ENCODE measurements at regions not wholly inside any gene's neighbourhood (a gene's known extent, or its start where the extent isn't known, plus 50 kb on each side); places are given as distances from the start of the nearest gene placed in this dataset.
"Not testable (repeated sequence)": the region's sequence is repeated elsewhere in the genome, so short reads cannot be mapped to it uniquely, and the experiment has no call there.

DNA sequence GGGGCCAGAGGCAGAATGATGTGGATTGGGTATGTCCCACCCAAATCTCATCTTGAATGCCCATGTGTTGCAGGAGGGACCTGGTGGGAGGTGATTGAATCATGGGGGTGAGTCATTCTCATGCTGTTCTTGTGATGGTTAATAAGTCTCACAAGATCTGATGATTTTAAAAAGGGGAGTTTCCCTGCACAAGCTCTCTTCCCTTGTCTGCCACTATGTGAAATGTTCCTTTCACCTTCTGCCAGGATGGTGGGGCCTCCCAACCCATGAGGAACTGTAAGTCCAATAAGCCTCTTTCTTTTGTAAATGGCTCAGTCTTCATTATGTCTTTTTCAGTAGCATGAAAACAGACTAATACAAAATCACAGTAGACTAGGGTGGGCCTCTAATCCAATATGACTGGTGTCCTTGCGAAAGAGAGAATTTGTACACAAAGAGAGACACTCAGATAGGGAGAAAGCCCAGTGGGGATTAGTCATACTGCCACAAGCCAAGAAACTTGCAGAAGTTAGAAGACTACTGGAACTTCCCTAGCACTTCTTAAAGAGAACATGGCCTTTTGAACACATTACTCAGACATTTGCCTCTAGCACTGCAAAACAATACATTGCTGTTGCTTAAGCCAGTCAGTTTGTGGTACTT, 68.4 kb downstream of the ANXA1 start:
- DNase-seq, result no peak

DNA sequence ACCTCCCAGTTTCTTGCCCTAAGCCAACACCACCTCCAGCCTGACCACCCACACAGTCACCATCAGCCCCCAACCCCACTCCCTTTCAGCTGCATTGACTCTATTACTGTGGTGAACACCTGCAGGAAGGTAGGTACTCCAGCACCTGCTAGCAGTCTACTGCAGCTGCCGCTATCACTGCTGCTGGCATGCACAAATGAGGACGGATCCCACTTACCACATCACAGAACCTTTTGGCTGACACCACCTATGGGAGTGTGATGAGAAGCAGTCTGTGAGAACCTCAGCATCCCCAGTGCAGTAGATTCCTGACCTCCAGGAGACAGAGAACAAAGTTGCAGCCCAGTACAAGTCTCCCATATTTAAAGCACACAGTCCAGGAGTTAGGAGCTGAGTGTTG, 71.9 kb downstream of the ANXA1 start:
- DNase-seq, result no peak

DNA sequence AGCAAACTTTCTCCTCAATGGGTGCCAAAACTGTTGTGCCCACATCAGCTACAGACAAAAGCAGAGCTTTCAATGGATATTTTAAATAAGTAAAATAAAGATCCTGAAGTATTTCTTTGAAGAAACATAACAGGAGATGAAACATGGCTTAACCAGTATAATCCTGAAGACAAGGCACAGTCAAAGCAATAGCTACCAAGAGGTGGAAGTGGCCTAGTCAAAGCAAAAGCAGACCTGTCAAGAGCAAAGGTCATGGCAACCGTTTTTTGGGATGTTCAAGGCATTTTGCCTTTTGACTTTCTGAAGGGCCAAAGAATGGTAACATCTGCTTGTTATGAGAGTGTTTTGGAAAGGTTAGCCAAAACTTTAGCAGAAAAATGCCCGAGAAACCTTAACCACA, 77.9 kb downstream of the ANXA1 start:
- DNase-seq, result no peak

DNA sequence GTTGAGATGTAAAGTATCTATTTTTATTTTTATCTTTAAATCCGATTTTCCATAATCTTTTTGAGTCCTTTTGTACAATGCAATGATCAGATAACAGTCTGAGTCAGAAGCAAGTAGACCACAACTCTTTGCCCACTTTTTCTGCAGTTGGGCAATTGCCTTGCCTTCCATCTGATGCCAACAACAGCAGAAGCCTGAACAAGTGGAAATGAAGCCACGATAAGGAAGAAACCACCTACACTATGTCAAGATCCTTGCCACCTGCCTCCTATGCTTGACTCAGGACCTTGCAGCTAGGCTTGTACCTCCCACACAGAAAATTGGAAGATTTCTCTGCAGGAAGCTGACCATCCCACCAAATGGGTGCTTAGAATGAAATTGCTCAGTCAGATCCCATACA, 78.6 kb downstream of the ANXA1 start:
- no peak for DNase-seq

DNA sequence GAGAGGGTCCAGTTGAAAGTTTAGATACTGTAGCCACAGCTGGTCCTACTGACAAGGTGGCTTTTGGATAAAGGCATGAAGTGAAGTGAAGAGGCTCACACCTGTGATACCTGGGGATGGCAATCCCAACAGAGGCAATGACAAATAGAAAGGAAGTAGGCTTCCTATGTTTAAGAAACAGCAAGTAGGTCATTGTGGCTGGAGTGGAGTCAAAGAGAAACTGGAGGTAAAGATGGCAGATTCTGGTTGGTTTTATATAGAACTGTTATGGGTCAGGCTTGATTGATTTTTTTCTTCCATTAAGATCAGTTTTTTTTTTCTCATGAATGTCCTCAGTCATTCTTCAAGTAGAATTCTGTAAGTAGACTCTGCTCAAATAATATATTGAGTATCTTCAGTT, 79.5 kb downstream of the ANXA1 start:
- DNase-seq, result no peak

DNA sequence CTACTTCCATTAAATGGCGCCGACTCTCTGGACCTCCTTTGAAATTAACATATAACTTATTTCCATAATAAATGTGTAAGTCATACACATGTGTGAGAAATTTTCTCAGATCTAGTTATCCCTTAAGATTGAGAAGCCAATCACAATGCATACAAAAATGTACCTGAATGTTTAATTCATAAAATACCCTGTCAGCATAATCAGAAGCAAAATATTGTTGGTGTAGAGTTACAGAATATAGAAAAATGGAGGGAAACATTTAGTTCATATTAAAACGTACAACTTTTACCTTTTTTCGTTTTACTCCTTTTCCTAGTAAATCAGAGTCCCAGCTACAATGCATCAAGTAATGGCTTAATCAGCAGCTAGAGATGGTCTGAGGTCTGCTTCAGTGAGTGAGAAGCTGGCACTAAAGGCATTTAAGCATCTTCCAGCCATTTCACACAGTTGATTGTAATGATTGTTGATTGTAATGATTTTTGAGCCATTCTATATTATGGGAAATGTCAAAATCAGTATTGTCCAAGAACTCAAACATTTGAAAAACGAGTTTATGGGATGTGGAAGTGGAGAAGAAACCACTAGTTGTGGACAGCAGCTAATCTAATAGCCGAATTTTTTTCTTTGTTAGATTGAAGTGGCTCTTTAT, 81.8 kb downstream of the ANXA1 start:
- DNase-seq, result no peak

DNA sequence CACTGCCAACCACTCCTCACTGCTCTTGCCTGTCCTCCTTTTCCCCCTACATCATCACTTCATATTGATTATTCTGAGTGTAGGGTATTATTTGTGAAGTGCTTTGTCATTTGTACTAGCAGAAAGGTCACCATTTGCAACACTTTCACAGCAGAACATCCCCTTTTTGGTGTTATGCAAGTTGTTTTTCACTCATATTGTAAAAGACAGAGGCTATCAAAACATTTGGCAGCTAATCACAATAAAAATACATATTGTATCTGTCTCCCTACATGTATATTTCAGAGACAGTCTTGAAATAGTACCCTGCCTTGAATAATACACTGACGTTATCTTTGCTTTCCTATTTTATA, 82.3 kb downstream of the ANXA1 start:
- DNase-seq, result no peak

DNA sequence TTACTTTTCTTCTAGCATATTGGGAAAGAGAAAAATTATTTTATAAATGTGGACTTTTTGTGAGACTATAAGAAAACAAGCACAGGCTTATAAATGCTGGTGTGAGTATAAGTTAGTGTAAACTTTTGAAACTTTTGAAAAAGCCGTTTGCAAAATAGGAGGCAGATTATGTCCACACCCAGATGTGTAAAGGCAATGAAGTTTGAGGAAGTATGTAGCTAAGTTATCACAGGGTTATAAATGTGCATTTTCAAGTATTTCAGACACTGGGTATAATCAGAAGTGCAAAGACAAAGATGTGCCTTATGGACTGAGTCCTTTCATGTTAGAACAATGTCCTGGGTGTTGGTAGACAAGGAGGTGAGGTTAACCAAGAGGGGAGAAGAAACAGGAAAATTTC, 85.5 kb downstream of the ANXA1 start:
- DNase-seq, result no peak

DNA sequence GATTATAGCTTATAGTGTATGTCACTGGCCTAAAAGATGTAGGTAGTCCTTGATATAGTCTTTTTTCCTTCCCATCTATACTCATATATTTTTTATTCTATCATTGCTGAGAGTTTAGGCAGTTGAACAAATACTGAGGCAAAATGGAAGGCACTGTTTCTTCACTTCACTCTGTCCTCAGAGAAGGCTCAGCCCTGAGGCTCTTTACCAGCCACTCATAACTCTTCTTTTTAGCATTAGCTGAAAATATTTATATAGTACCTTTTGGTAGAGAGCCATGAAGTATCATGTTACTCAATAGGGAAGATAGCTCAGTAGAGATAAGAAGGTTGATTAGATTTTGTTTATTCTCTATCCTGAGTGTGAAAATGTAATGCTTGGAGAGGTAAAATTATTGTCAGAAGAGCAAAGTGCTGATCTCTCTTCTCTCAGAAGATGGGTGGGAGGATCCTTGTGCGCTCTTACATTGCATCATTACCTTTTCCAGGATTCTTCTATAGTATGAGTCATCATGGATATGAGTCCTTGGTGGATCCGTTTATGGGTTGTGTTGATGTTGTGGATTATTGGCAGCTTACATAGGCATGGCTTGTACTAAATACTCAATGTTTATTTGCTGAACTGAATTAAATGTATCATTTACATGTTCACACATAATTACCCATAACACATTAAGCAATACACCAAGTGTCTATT, 88.1 kb downstream of the ANXA1 start:
- DNase-seq, result no peak

DNA sequence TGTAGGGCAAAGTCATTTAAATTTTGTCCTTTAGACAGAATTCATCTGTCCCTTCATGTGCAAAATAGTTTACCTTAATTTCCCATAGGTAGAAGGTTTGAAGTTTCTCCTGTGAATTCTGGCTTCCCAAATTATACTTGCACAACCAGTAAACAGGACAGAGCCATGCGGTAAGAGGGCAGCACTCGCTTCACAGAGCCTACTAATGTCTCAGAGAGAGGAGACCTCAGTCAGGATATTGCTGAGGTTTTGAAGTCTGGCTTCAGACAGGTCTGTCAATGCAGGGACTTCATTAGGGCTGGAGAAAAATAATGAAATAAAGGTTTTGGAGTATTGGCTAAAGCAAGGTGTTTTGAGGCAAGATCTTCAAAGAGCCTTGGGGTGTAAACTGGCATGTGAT, 91.4 kb downstream of the ANXA1 start:
- no peak for DNase-seq

DNA sequence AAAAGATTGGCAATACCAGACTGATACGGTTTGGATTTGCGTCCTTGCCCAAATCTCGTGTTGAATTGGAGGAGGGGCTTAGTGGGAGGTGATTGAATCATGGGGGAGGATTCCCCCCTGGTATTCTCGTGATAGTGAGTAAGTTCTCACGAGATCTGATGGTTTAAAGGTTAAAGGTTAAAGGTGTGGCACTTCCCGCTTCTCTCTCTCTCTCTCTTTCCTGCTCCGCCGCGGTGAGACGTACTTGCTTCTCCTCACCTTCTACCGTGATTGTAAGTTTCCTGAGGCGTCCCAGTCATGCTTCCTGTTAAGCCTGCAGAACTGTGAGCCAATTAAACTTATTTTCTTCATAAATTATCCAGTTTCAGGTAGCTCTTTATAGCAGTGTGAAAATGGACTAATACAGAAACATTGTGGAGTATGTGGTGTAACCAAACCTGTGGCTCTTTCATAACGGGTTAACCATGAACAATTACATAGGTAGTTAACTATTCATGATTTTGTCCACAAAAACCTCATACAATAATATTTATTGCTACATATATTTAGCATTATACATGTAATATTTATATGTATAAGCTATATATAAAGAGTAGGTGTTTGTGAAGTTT, 107.5 kb downstream of the ANXA1 start:
- DNase-seq, result no peak

DNA sequence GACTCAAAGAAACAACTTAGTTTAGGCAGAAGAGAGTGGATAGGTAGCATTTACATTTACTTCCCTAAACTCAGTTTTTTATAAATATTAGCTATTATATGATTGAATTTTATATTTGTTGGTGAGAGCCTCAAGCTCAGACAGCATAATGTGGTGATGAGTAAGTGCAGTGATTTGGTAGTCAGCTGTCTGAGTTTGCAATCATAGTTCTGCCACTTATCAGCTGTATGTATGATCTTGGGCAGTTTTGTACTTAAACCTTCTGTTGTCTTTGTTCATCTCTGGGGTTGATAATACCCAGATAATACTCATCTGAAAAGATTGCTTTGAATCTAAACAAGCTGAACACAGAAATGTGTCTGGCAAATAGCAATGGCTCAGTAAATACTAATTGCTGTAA, 108.8 kb downstream of the ANXA1 start:
- no peak for DNase-seq

DNA sequence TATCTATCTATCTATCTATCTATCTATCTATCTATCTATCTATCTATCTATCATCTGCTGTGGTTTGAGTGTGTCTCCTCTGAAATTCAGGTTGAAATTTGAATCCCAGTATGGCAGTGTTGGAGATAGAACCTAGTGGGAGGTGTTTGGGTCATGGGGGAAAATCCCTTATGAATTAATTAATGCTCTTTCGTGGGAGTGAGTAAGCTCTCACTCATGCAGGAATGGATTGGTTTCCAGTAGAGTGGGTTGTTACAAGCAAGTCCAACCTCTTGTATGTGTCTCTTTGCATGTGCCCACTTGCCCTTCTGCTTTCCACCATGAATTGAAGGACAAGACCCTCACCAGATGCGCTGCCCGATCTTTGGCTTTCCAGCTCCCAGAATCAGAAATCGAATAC, 113.0 kb downstream of the ANXA1 start:
- no peak for DNase-seq

DNA sequence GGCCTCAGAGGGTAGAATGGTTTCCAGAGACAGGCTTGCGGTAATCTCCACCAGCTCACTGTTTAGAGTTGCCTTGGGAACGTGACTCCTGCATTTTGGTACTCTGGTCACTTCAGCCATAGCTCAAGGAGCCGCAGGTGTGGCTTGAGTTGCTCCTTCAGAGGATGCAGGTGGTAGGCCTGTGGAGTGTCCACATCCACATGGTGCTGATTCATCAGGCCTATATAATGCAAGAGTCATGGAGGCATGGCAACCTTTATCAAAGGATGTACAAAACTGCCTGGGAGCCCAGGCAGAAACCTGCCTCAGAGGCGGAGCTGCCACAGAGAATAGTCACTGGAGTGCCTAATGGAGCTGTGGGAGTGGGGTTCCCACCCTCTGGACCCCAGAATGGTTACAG, 114.2 kb downstream of the ANXA1 start:
- no peak for DNase-seq

DNA sequence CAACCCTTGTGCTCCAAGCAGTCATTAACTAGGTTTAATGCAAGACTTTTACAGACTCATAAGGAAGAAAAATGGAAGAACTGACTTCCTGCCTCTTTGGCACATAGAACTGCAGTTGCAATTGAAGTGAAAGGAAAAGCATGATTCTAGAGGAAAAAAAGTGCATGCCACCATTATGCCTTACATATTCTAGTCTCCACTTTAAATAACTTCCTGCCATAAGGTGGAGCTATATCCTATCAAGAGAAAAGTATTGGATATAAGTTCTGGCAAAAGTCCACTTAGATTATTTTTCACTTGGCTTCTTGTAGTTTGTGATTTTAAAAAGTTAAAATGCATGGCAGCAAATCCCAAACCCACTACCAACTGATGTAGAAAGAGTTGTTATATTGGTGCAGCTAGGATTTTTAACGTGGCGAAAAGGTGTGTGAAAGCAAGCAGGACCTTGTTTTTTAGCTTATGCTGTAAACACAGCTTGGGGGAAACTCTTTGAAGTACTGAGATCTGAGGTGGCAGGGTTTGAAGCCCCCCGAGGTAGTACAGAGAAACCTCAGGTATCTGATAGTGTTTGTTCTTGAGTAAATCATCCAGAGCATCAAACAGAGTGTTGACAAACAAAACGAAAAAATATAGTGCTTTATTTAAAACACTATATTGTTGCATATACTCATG, 117.9 kb downstream of the ANXA1 start:
- DNase-seq, result no peak

DNA sequence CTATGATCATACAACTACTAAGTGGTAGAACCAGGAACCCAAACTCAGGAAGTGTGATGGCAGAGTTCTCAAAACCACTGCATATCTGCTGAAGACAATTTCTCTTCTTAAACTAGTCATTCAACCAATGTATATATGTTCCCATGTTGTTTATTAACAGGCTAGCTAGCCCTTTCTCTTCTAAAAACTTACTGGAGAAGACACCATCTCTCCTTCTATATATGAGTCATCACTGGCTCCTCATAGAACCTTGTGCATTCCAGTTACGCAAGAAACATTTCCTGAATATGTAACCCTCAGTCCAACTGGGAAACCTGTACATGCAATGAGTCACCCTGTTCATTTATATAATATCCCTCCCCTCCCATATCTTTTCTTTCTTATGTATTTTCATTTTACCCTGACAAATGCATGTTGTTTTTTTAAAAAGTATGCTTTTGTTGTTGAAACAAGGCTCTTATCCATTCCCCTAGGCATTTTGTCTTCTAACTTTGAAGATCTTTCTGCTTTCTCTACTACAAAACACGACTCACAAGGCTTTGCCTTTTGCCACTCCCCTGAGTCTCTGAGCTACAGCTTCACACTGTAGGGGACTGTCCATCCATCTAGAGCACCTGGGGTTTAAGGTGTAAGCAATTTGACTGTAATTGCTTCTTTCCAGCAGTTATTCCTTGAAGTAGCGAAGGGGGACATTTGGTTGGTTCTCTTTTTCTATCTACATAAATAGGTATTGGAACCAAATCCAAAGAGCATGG, 119.5 kb downstream of the ANXA1 start:
- no peak for DNase-seq

DNA sequence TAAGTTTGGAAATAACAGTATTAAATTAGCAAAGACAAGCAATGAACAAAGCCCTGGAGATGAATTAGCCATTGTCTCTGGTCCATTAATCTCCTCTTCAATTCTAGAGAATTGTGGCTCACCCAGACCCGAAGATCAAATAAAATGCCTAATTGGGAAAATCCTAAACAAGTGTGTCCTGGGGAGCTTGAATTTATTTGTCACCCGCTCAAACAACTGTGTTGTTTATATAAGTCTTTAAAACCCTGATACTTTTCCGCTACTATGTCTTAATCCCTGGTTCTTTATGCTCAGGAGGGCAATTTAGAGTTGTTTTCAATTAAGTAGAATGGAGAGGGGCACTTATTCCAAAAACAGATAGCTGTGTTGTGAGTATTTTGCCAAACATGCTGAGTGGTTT, 128.4 kb downstream of the ANXA1 start:
- no peak for DNase-seq

DNA sequence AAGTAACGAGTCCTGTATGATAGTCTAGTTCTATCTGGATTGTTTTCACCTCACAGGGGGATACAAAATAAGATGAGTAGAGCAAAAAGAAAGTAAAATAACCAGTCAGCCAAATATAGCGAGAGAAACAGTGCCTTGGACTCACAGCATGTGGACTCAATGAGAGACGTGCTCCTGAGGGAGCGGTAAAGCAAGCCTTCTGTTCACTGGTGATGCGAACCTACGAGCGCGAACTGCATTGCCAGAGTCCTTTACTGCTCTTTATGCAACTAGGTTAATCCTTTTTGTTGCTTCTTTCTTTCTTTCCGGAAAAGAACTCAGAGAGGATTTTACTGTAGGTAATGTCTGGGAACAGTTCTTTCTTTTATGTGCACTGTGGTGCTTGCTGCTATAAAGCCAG, 132.7 kb downstream of the ANXA1 start:
- no peak for DNase-seq

DNA sequence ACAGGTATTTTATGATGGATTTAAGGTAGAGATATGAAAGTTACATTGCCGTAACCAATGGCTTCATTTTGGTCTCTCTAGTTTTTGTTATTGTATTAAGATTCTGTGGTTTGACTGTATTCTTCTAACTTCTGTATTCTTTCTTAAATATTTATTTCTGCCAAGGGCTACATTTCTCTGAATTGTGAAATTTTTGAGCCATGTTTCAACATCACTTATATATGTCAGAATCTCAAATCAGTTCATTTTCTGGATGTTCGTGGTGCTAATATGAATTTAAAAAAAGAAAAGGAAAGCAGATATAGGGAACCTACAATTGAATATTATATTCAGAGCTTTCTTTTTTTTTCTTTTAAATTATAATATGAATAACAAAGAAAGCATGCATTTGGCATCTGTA, 142.7 kb downstream of the ANXA1 start:
- no peak for DNase-seq

DNA sequence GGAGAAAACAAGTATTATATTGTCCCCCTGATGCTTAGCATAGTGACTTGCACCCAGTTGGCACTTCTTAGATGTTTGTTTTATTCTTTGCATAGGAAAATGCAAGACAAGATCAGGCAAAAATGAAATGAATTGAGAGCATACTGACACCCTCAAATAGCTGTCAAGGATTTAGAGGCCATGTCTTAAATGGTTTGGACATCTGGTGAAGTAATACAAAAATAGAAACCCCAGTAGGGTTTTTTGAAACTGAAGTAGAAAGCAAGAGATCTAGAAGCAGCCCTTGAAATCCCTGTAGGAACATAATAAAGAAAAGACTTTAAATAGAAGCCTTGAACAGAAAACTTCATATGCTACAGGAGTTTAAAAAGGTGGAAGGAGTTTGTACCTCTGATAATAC, 174.3 kb downstream of the ANXA1 start:
- no peak for DNase-seq

DNA sequence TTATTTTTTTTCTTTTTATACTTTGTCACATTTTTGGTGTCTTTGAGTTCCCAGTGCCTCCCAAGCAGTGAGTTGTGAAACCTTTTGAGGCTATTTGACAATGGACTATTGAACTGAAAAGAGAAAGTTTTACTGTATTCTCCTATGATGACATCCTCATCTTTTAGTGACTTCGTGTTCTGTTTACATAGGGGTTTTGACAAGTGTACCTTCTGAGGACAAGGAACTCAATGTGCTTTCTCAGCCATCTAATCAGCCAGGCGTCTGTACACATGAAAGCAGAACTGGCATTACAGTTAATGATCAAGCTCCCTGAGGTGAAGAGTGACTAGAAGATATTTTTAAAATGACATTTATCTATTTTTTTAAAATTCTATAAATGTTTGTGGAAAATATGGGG, 175.5 kb downstream of the ANXA1 start:
- DNase-seq, result no peak

DNA sequence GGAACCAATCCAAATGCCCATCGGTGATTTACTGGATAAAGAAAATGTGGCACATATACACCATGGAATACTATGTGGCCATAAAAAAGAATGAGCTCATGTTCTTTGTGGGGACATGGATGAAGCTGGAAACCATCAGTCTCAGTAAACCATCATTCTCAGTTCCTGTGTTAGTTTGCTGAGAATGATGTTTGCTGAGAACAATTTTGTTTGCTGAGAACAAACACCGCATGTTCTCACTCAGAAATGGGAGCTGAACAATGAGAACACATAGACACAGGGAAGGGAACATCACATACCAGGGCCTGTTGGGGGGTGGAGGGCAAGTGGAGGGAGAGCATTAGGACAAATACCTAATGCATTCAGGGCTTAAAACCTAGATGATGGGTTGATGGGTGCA, 185.5 kb downstream of the ANXA1 start:
- DNase-seq, result not testable (repeated sequence)

DNA sequence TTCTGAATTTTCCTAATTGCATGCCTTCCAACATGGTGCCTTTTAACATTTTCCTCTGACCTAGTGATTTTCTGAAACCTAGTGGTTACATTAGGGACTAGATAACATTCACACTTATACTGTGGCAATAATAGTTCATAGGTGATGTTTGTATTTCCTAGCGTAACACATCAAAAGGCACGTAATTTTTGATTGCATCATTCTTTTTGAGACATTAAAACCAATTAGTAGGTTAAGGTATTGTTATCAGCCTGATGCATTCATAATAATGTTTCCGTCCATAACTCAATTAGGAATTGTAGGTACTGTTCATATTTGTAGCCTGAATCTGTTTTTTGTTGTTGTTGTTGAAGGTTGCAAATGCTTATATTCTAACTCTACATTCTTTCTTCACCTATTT, 192.4 kb downstream of the ANXA1 start:
- DNase-seq, result no peak
